ENCODE measurements at regions not wholly inside any gene's neighbourhood (a gene's known extent, or its start where the extent isn't known, plus 50 kb on each side); places are given as distances from the start of the nearest gene placed in this dataset.

DNA sequence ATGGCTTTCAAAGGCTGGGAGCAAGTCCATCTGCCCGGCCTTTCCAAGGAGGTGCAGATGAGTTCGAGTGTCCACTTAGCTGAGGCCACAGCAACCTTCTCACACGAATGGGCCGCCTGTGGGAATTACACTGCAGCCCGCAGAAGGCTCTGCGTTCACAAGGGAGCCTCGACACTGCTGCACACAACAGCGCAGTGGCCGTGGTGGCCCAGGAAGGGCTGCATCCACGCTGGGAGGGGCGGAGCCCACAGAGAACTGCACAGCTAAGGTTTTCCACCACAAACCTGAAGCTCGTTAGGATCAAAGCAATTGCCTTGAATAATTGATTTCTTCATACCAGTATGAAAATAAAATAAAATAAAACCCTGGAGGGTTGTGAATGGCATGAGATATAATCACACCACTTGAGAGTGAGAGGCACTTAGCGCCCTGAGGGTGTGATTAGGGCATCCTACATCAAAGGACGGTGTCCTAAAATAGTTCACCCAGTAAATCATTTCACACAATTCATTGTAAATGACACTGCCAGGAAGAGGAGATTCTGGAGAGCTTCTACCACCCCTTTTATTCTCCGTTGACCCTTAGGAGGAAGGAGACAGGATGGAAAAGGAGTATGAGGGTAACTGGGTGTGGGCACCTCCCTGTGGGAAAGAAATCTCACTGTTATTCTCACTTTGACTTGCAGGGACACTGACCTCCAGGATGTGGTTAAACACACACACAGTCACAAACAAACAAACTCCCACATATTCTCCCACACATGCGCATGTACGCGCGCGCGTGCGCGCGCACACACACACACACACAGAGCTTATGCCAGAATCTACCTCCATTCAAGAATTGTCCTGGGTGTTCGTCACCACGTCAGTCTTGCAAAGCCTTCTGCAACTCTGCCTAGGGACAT lies 256.6 kb upstream of the ID2 start:
- no peaks in the 10 kb centered on the region for H3K9me3 ChIP-seq (ENCODE audit: low read depth)
- no peaks in the 10 kb centered on the region for H3K27me3 ChIP-seq (replicated peaks; ENCODE audit: insufficient read depth)
- no peak overlapping the region for H3K4me2 ChIP-seq (ENCODE audit: unreplicated experiment)
- no peak for DNase-seq
- no peak overlapping the region for H3K27ac ChIP-seq
- no peaks in the 10 kb centered on the region for H3K79me2 ChIP-seq (ENCODE audit: insufficient read depth)
- no peaks in the 10 kb centered on the region for H3F3A ChIP-seq (ENCODE audit: insufficient read depth)
- in situ Hi-C loops (cut with MboI): no loop called here
- no peaks in the 10 kb centered on the region for H3K4me1 ChIP-seq (ENCODE audit: insufficient read depth)
- no peak overlapping the region for H3K9ac ChIP-seq
- 91 to 95% methylated on average over 22 to 26 of the region's 26 CpGs for WGBS, 2 experiments (ENCODE audit: low coverage in 1 of 2, low lambda C conversion rate in 2 of 2, missing lambda C conversion rate in 2 of 2)
- H3K4me3 ChIP-seq: no peak overlapping the region
- H3K36me3 ChIP-seq (ENCODE audit: low read depth): no peaks in the 10 kb centered on the region
- no peak overlapping the region for H2AFZ ChIP-seq
- no peak for TF ChIP-seq EZH2phosphoT487 (IDR thresholded peaks at IDR 0.05; ENCODE audit: insufficient read depth, low read depth)
- no peak for TF ChIP-seq EZH2 (IDR thresholded peaks at IDR 0.05; ENCODE audit: insufficient read depth, poor library complexity, severe bottlenecking)
- no peaks in the 10 kb centered on the region for H4K20me1 ChIP-seq (ENCODE audit: insufficient read depth)
- H3K9me2 ChIP-seq (ENCODE audit: insufficient read depth): no peaks in the 10 kb centered on the region

DNA sequence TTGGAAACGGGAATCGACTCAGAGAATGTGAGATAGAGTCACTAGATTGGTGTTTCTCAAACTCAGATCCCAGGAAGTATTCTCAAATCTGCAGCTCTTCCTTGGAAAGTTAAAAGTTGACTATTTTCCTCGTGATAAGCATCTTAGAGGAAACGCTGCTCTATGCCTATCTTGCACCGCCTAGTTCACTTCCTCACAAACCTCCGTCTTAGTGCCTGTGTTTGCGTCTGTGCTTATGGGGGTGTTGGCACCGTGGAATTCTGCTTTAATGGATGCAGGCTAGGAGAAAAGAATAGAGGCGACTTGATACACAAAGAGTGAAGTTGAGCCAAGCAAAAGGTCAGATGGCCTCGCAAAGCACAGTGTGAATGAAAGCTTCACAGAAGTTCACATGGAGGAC lies 255.3 kb upstream of the ID2 start:
- in situ Hi-C loops (cut with MboI): no loop called here
- Histone ChIP-seq H3K27ac (no peak overlapping the region), H3K27me3 (replicated peaks; ENCODE audit: insufficient read depth) (no peaks in the 10 kb centered on the region), H3K79me2 (ENCODE audit: insufficient read depth) (no peaks in the 10 kb centered on the region), H3K9me3 (ENCODE audit: low read depth) (no peaks in the 10 kb centered on the region), H3K36me3 (ENCODE audit: low read depth) (no peaks in the 10 kb centered on the region), H3K4me3 (no peak overlapping the region), H3K9ac (no peak overlapping the region), H3K4me2 (ENCODE audit: unreplicated experiment) (no peak overlapping the region), H3K9me2 (ENCODE audit: insufficient read depth) (no peaks in the 10 kb centered on the region), H3K4me1 (ENCODE audit: insufficient read depth) (no peaks in the 10 kb centered on the region), H2AFZ (no peak overlapping the region), H3F3A (ENCODE audit: insufficient read depth) (no peaks in the 10 kb centered on the region), H4K20me1 (ENCODE audit: insufficient read depth) (no peaks in the 10 kb centered on the region)
- no peak for TF ChIP-seq EZH2 (IDR thresholded peaks at IDR 0.05; ENCODE audit: insufficient read depth, poor library complexity, severe bottlenecking)
- no peak for TF ChIP-seq EZH2phosphoT487 (IDR thresholded peaks at IDR 0.05; ENCODE audit: insufficient read depth, low read depth)
- 85 to 86% methylated on average over 10 of the region's 10 CpGs for WGBS, 2 experiments (ENCODE audit: low coverage in 1 of 2, low lambda C conversion rate in 2 of 2, missing lambda C conversion rate in 2 of 2)
- DNase-seq: no peak

DNA sequence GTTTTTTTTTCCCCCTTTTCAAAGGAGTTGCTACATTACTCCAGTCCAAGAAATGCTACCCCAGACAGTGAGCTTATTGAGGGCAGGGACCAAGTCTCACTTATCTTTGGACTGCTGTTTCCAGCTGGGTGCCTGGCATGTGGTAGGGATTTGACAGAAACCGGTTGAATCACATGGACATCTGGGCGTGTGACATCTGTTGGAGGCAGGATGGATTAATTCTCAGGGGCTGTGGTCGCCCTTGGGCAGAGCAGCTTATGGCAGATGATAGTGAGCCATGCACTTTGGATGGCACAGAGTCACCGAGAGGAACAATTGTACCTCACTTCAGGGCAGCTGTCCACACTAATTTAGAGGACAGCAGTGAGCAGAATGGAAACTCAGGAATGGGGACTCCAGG lies 254.6 kb upstream of the ID2 start:
- WGBS, 2 experiments (ENCODE audit: low coverage in 1 of 2, low lambda C conversion rate in 2 of 2, missing lambda C conversion rate in 2 of 2): 87 to 88% methylated on average over 4 of the region's 4 CpGs
- H3K27me3 ChIP-seq (replicated peaks; ENCODE audit: insufficient read depth): no peaks in the 10 kb centered on the region
- H3K79me2 ChIP-seq (ENCODE audit: insufficient read depth): no peaks in the 10 kb centered on the region

DNA sequence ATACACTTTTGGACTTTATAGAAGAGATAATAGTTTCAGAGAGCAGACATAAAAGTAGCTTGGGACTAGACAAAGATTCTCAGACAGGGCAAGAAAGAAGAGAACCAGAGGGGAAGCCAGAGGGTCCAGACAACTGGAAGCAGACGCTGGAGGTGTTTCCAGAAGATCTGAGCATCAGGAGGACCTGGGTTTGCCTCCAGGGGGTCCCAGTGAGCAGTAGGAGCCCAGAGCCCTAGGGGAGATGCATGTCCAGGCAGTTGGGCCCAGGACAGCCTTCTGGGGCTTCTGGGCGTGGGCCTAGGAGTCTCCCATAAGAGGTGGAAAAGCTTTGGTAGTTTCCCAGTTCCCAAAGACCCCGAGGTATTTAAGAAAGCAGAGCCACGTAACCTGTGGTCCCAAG lies 251.2 kb upstream of the ID2 start:
- H3K4me3 ChIP-seq: no peak overlapping the region
- H3K79me2 ChIP-seq (ENCODE audit: insufficient read depth): no peaks in the 10 kb centered on the region
- H4K20me1 ChIP-seq (ENCODE audit: insufficient read depth): no peaks in the 10 kb centered on the region
- no peak overlapping the region for H3K27ac ChIP-seq
- H3K9me2 ChIP-seq (ENCODE audit: insufficient read depth): no peaks in the 10 kb centered on the region
- H3K9me3 ChIP-seq (ENCODE audit: low read depth): no peaks in the 10 kb centered on the region
- H3K4me2 ChIP-seq (ENCODE audit: unreplicated experiment): no peak overlapping the region
- no peak for DNase-seq
- no peaks in the 10 kb centered on the region for H3K27me3 ChIP-seq (replicated peaks; ENCODE audit: insufficient read depth)
- no peaks in the 10 kb centered on the region for H3K36me3 ChIP-seq (ENCODE audit: low read depth)
- H2AFZ ChIP-seq: no peak overlapping the region
- 89 to 93% methylated on average over 4 of the region's 4 CpGs for WGBS, 2 experiments (ENCODE audit: low coverage in 1 of 2, low lambda C conversion rate in 2 of 2, missing lambda C conversion rate in 2 of 2)
- no peaks in the 10 kb centered on the region for H3F3A ChIP-seq (ENCODE audit: insufficient read depth)
- TF ChIP-seq EZH2 (IDR thresholded peaks at IDR 0.05; ENCODE audit: insufficient read depth, poor library complexity, severe bottlenecking) (no peak), EZH2phosphoT487 (IDR thresholded peaks at IDR 0.05; ENCODE audit: insufficient read depth, low read depth) (no peak)
- no peak overlapping the region for H3K9ac ChIP-seq
- no peaks in the 10 kb centered on the region for H3K4me1 ChIP-seq (ENCODE audit: insufficient read depth)
- in situ Hi-C loops (cut with MboI): no loop called here

More for the DNA sequence above, 254.6 kb upstream of the ID2 start:
- Histone ChIP-seq H3K4me1 (ENCODE audit: insufficient read depth) (no peaks in the 10 kb centered on the region), H2AFZ (no peak overlapping the region), H3K9ac (no peak overlapping the region), H3K4me2 (ENCODE audit: unreplicated experiment) (no peak overlapping the region), H3F3A (ENCODE audit: insufficient read depth) (no peaks in the 10 kb centered on the region), H4K20me1 (ENCODE audit: insufficient read depth) (no peaks in the 10 kb centered on the region), H3K9me2 (ENCODE audit: insufficient read depth) (no peaks in the 10 kb centered on the region), H3K9me3 (ENCODE audit: low read depth) (no peaks in the 10 kb centered on the region), H3K36me3 (ENCODE audit: low read depth) (no peaks in the 10 kb centered on the region), H3K27ac (no peak overlapping the region), H3K4me3 (no peak overlapping the region)
- DNase-seq: no peak
- in situ Hi-C loops (cut with MboI): no loop called here
- TF ChIP-seq EZH2 (IDR thresholded peaks at IDR 0.05; ENCODE audit: insufficient read depth, poor library complexity, severe bottlenecking) (no peak), EZH2phosphoT487 (IDR thresholded peaks at IDR 0.05; ENCODE audit: insufficient read depth, low read depth) (no peak)

Measured in GM23248 (cell line).